ENCODE measurements at regions not wholly inside any gene's neighbourhood (a gene's known extent, or its start where the extent isn't known, plus 50 kb on each side); places are given as distances from the start of the nearest gene placed in this dataset.

DNA sequence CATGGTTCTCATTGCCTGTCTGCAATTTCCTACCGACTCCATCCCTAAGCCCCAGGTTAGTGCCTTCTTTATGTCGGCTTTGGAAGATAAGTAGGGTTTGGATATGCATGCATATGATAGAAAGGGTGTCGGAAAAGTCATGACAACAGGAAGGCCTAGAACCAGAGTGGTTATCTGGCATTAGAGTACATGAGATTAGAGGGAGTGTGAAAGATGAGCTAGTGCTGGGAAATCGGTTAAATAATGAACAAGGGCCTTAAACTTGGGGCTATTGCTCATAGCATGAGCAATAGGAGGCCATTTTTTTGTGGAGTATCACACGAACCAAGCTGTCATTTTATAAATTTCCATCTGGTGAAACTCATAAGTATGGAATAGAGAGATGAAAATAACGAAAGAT lies 54.0 kb upstream of the LPP start:
- no peak overlapping the region for H3K27ac Mint-ChIP-seq (ENCODE audit: unreplicated experiment)
- DNase-seq = no peak
- no peak overlapping the region for H3K4me3 Mint-ChIP-seq (ENCODE audit: unreplicated experiment)
- Histone ChIP-seq H3K4me3 (ENCODE audit: low read depth, low read length) (no peak overlapping the region), H3K9me3 (peaks cover 6% of the 10 kb centered on the region; the same call in 1 of the 2 replicates), H3K4me1 (peaks cover 12% of the 10 kb centered on the region), H3K27me3 (replicated peaks; ENCODE audit: control insufficient read depth, insufficient read depth, low read length) (no peaks in the 10 kb centered on the region), H3K36me3 (ENCODE audit: control insufficient read depth, insufficient read depth, low read length) (no peaks in the 10 kb centered on the region)
- intact Hi-C loops (cut with micrococcal nuclease; ENCODE audit: unreplicated experiment) = no loop called here
- ChIA-PET POLR2A (no interaction called here), CTCF (no interaction called here)
- no peaks in the 10 kb centered on the region for H3K36me3 Mint-ChIP-seq (ENCODE audit: insufficient read depth, unreplicated experiment)
- no peaks in the 10 kb centered on the region for H3K27me3 Mint-ChIP-seq (ENCODE audit: insufficient read depth, unreplicated experiment)
- H3K9me3 Mint-ChIP-seq (ENCODE audit: unreplicated experiment) = peaks cover 25% of the 10 kb centered on the region
- no peaks in the 10 kb centered on the region for H3K4me1 Mint-ChIP-seq (ENCODE audit: low read depth, unreplicated experiment)
- no TSS peak for BruUV-seq (replicated peaks)
- TF ChIP-seq, protein P1, sequence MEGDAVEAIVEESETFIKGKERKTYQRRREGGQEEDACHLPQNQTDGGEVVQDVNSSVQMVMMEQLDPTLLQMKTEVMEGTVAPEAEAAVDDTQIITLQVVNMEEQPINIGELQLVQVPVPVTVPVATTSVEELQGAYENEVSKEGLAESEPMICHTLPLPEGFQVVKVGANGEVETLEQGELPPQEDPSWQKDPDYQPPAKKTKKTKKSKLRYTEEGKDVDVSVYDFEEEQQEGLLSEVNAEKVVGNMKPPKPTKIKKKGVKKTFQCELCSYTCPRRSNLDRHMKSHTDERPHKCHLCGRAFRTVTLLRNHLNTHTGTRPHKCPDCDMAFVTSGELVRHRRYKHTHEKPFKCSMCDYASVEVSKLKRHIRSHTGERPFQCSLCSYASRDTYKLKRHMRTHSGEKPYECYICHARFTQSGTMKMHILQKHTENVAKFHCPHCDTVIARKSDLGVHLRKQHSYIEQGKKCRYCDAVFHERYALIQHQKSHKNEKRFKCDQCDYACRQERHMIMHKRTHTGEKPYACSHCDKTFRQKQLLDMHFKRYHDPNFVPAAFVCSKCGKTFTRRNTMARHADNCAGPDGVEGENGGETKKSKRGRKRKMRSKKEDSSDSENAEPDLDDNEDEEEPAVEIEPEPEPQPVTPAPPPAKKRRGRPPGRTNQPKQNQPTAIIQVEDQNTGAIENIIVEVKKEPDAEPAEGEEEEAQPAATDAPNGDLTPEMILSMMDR (IDR thresholded peaks at IDR 0.05; ENCODE audit: insufficient read depth in 1 of 2, low read depth in 1 of 2, low read length in 1 of 2, severe bottlenecking in 1 of 2, unreplicated experiment in 1 of 2) = no peak

DNA sequence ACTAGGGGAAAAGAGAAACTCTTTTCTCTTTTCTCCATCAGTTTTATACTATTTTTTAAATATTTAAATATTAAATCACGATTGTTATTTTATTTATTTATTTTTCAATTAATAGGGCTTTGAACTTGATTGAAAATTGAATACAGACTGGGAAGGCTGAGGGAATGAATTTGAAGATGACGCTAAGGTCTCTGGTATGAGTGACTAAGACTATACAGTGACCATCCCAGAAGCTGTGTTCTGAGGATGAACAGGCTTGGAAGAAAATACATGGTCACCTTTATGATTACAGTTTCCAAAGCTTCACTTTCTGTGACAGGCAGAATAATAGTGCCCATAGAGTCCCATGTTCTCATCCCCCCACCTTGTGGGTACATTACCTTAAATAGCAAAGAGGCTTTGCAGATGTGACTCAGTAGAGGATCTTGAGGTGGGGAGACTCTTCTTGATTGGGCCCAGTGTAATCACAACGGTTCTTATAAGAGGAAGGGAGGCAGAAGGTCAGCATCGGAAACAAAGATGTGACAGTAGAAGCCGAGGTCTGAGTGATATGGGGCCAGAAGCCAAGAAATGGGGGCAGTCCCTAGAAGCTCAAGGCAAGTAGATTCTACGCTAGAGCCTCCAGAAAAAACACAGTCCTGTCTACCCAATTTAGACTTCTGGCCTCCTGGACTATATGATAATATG lies 51.0 kb upstream of the LPP start:
- POLR2A ChIA-PET = no interaction called here
- H3K9me3 Mint-ChIP-seq (ENCODE audit: unreplicated experiment) = peaks cover 25% of the 10 kb centered on the region
- DNase-seq = no peak
- no peak overlapping the region for H3K27ac Mint-ChIP-seq (ENCODE audit: unreplicated experiment)
- Histone ChIP-seq H3K27me3 (replicated peaks; ENCODE audit: control insufficient read depth, insufficient read depth, low read length) (no peaks in the 10 kb centered on the region), H3K36me3 (ENCODE audit: control insufficient read depth, insufficient read depth, low read length) (no peaks in the 10 kb centered on the region), H3K9me3 (peaks cover 6% of the 10 kb centered on the region; the same call in 1 of the 2 replicates), H3K4me3 (ENCODE audit: low read depth, low read length) (no peak overlapping the region), H3K4me1 (peaks cover 12% of the 10 kb centered on the region)
- BruUV-seq (replicated peaks) = no TSS peak
- TF ChIP-seq, protein P1 (IDR thresholded peaks at IDR 0.05; ENCODE audit: insufficient read depth in 1 of 2, low read depth in 1 of 2, low read length in 1 of 2, severe bottlenecking in 1 of 2, unreplicated experiment in 1 of 2) = no peak
- CTCF ChIA-PET = no interaction called here
- H3K36me3 Mint-ChIP-seq (ENCODE audit: insufficient read depth, unreplicated experiment) = no peaks in the 10 kb centered on the region
- H3K27me3 Mint-ChIP-seq (ENCODE audit: insufficient read depth, unreplicated experiment) = no peaks in the 10 kb centered on the region
- peaks cover 6% of the 10 kb centered on the region for H3K4me1 Mint-ChIP-seq (ENCODE audit: low read depth, unreplicated experiment)
- no peak overlapping the region for H3K4me3 Mint-ChIP-seq (ENCODE audit: unreplicated experiment)
- intact Hi-C loops (cut with micrococcal nuclease; ENCODE audit: unreplicated experiment) = loop anchor here (2.0 kb wide), 1 partner anchor 20 kb away; no protein-coding TSS in a partner anchor

DNA sequence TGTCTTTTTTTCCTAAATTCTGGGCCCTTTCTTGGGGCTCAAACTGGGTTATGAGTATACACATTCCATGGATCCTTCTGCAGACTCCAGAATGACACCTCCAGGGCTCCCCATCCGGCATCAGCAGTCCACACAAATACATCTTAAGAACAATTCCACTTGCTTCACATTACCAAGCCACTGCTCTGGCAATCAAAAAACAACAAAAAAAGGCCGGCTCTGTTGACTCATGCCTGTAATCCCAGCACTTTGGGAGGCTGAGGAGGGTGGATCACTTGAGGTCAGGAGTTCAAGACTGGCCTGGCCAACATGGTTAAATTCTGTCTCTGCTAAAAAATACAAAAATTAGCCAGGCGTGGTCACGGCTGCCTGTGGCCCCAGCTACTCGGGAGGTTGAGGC lies 49.9 kb upstream of the LPP start:
- CTCF ChIA-PET = no interaction called here
- POLR2A ChIA-PET = no interaction called here
- H3K9me3 ChIP-seq = peaks cover 6% of the 10 kb centered on the region; the same call in 1 of the 2 replicates

More for the DNA sequence above, 49.9 kb upstream of the LPP start:
- no peaks in the 10 kb centered on the region for H3K36me3 ChIP-seq (ENCODE audit: control insufficient read depth, insufficient read depth, low read length)
- peaks cover 12% of the 10 kb centered on the region for H3K4me1 ChIP-seq
- TF ChIP-seq, protein P1 (IDR thresholded peaks at IDR 0.05; ENCODE audit: insufficient read depth in 1 of 2, low read depth in 1 of 2, low read length in 1 of 2, severe bottlenecking in 1 of 2, unreplicated experiment in 1 of 2) = no peak
- no peaks in the 10 kb centered on the region for H3K36me3 Mint-ChIP-seq (ENCODE audit: insufficient read depth, unreplicated experiment)
- intact Hi-C loops (cut with micrococcal nuclease; ENCODE audit: unreplicated experiment) = no loop called here
- H3K27ac Mint-ChIP-seq (ENCODE audit: unreplicated experiment) = no peak overlapping the region
- no peak overlapping the region for H3K4me3 ChIP-seq (ENCODE audit: low read depth, low read length)
- peaks cover 6% of the 10 kb centered on the region for H3K4me1 Mint-ChIP-seq (ENCODE audit: low read depth, unreplicated experiment)
- no peaks in the 10 kb centered on the region for H3K27me3 ChIP-seq (replicated peaks; ENCODE audit: control insufficient read depth, insufficient read depth, low read length)
- H3K4me3 Mint-ChIP-seq (ENCODE audit: unreplicated experiment) = no peak overlapping the region
- H3K27me3 Mint-ChIP-seq (ENCODE audit: insufficient read depth, unreplicated experiment) = no peaks in the 10 kb centered on the region
- no TSS peak for BruUV-seq (replicated peaks)
- peaks cover 25% of the 10 kb centered on the region for H3K9me3 Mint-ChIP-seq (ENCODE audit: unreplicated experiment)
- DNase-seq = no peak

Measured in Caco-2 (cell line).